ENCODE measurements at regions not wholly inside any gene's neighbourhood (a gene's known extent, or its start where the extent isn't known, plus 50 kb on each side); places are given as distances from the start of the nearest gene placed in this dataset.

DNA sequence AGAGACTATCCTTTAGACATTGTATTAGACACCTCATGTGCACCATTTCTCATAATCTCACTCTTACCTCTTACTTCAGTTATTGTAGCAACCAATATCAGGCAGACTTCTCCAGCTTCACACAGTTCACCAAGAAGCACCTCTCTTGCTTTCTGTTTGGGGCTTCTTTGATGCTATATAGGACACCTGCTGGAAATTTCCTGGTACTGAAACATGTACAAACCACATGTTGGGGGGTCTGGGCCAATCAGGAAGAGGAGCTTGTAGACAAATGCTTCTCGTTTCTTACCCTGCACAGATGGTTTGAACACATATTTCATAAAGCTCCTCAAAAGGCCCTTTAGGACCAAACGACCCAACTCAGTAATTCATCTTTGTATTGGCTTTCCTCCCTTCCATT is 212.1 kb downstream of the IZUMO3 start (continued):
- TF ChIP-seq, protein P1, sequence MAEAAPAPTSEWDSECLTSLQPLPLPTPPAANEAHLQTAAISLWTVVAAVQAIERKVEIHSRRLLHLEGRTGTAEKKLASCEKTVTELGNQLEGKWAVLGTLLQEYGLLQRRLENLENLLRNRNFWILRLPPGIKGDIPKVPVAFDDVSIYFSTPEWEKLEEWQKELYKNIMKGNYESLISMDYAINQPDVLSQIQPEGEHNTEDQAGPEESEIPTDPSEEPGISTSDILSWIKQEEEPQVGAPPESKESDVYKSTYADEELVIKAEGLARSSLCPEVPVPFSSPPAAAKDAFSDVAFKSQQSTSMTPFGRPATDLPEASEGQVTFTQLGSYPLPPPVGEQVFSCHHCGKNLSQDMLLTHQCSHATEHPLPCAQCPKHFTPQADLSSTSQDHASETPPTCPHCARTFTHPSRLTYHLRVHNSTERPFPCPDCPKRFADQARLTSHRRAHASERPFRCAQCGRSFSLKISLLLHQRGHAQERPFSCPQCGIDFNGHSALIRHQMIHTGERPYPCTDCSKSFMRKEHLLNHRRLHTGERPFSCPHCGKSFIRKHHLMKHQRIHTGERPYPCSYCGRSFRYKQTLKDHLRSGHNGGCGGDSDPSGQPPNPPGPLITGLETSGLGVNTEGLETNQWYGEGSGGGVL (tag by site-specific recombination; IDR thresholded peaks at IDR 0.05) = no peak
- no peak for TF ChIP-seq ZNF514 (tag by site-specific recombination; IDR thresholded peaks at IDR 0.05)
- no peak for TF ChIP-seq ZNF560 (tag by site-specific recombination; IDR thresholded peaks at IDR 0.05; ENCODE audit: borderline replicate concordance)
- TF ChIP-seq ZNF155 (tag by site-specific recombination; IDR thresholded peaks at IDR 0.05) = no peak
- TF ChIP-seq, protein P2, sequence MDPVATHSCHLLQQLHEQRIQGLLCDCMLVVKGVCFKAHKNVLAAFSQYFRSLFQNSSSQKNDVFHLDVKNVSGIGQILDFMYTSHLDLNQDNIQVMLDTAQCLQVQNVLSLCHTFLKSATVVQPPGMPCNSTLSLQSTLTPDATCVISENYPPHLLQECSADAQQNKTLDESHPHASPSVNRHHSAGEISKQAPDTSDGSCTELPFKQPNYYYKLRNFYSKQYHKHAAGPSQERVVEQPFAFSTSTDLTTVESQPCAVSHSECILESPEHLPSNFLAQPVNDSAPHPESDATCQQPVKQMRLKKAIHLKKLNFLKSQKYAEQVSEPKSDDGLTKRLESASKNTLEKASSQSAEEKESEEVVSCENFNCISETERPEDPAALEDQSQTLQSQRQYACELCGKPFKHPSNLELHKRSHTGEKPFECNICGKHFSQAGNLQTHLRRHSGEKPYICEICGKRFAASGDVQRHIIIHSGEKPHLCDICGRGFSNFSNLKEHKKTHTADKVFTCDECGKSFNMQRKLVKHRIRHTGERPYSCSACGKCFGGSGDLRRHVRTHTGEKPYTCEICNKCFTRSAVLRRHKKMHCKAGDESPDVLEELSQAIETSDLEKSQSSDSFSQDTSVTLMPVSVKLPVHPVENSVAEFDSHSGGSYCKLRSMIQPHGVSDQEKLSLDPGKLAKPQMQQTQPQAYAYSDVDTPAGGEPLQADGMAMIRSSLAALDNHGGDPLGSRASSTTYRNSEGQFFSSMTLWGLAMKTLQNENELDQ (tag by site-specific recombination; IDR thresholded peaks at IDR 0.05; ENCODE audit: low read depth) = no peak
- TF ChIP-seq KLF8 (tag by site-specific recombination; IDR thresholded peaks at IDR 0.05) = no peak
- TF ChIP-seq ZNF202 (tag by site-specific recombination; IDR thresholded peaks at IDR 0.05; ENCODE audit: borderline replicate concordance) = no peak
- no peak for TF ChIP-seq ZNF707 (tag by site-specific recombination; IDR thresholded peaks at IDR 0.05)
- no peak for TF ChIP-seq ZBTB20 (tag by site-specific recombination; IDR thresholded peaks at IDR 0.05)
- TF ChIP-seq GLI2 (tag by site-specific recombination; IDR thresholded peaks at IDR 0.05; ENCODE audit: borderline replicate concordance, low read depth) = no peak

DNA sequence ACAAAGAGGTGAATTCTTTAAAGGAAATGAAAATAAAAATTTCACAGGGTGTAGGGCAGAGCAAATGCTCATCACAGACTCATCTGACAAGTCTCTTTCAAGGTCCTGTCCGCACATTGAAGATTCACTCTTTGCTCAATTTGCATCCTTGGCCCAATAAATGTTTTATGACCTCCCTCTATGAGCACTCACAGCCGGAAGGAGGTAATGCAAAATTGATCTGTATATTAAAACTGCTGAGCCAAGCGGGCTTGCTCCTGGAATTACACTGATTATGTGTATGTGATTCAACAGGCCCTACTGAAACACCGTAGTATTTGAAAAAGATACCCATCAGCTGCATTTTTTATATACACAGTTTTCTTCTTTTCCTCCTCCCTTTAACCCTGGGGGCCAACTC is 246.8 kb downstream of the IZUMO3 start:
- H3K9me3 ChIP-seq (ENCODE audit: control insufficient read depth, insufficient read depth, low read depth, low read length) = no peaks in the 10 kb centered on the region
- H3K27ac ChIP-seq (ENCODE audit: extremely low read depth, low read depth, low read length) = no peak overlapping the region
- no peaks in the 10 kb centered on the region for H3K36me3 ChIP-seq (ENCODE audit: control insufficient read depth in 2 of 2, insufficient read depth in 1 of 2, low read length in 2 of 2)
- ChIA-PET CTCF (no interaction called here), POLR2A (no interaction called here)
- TF ChIP-seq, protein P3, sequence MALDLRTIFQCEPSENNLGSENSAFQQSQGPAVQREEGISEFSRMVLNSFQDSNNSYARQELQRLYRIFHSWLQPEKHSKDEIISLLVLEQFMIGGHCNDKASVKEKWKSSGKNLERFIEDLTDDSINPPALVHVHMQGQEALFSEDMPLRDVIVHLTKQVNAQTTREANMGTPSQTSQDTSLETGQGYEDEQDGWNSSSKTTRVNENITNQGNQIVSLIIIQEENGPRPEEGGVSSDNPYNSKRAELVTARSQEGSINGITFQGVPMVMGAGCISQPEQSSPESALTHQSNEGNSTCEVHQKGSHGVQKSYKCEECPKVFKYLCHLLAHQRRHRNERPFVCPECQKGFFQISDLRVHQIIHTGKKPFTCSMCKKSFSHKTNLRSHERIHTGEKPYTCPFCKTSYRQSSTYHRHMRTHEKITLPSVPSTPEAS (tag by site-specific recombination; IDR thresholded peaks at IDR 0.05) = no peak
- TF ChIP-seq MZF1 (tag by site-specific recombination; IDR thresholded peaks at IDR 0.05; ENCODE audit: borderline replicate concordance) = no peak
- TF ChIP-seq ZNF510 (tag by site-specific recombination; IDR thresholded peaks at IDR 0.05; ENCODE audit: insufficient replicate concordance) = no peak
- H3K4me1 ChIP-seq (ENCODE audit: control insufficient read depth, insufficient read depth, low read length) = no peaks in the 10 kb centered on the region
- H3K4me3 ChIP-seq (ENCODE audit: low read depth, low read length) = no peak overlapping the region

DNA sequence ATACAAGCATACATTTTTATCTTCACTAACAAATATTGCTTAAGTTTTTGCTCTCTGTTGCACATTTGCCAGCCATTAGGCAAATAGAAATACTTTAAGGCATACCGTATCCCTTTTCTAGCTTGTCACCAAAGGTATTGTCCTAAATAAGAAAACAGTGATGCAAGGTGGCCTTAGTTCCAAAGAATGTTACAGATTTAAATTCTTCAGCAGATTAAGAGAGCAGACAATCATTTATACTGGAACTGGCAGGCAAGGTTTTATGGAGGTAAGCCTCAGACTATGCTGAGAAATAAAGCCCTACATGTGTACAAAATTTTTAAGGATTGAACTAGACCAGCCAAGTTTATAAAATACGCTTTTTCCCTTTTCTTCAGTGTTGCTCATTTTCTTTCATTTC is 247.8 kb downstream of the IZUMO3 start:
- H3K4me1 ChIP-seq (ENCODE audit: control insufficient read depth, insufficient read depth, low read length) = no peaks in the 10 kb centered on the region
- no peak overlapping the region for H3K27ac ChIP-seq (ENCODE audit: extremely low read depth, low read depth, low read length)
- H3K4me3 ChIP-seq (ENCODE audit: low read depth, low read length) = no peak overlapping the region
- ChIA-PET CTCF (no interaction called here), POLR2A (no interaction called here)
- H3K9me3 ChIP-seq (ENCODE audit: control insufficient read depth, insufficient read depth, low read depth, low read length) = no peaks in the 10 kb centered on the region
- TF ChIP-seq ZNF596 (tag by site-specific recombination; IDR thresholded peaks at IDR 0.05) (no peak), ZNF658 (tag by site-specific recombination; IDR thresholded peaks at IDR 0.05) (no peak), ZNF416 (tag by site-specific recombination; IDR thresholded peaks at IDR 0.05) (no peak)
- TF ChIP-seq, protein P4, sequence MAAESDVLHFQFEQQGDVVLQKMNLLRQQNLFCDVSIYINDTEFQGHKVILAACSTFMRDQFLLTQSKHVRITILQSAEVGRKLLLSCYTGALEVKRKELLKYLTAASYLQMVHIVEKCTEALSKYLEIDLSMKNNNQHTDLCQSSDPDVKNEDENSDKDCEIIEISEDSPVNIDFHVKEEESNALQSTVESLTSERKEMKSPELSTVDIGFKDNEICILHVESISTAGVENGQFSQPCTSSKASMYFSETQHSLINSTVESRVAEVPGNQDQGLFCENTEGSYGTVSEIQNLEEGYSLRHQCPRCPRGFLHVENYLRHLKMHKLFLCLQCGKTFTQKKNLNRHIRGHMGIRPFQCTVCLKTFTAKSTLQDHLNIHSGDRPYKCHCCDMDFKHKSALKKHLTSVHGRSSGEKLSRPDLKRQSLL (tag by site-specific recombination; IDR thresholded peaks at IDR 0.05) = no peak
- no peaks in the 10 kb centered on the region for H3K36me3 ChIP-seq (ENCODE audit: control insufficient read depth in 2 of 2, insufficient read depth in 1 of 2, low read length in 2 of 2)
